HUDEP-2 (cell line): ENCODE measurements at regions not wholly inside any gene's neighbourhood (a gene's known extent, or its start where the extent isn't known, plus 50 kb on each side); places are given as distances from the start of the nearest gene placed in this dataset.
A peak's percentile ranks its signal among the peaks of the same experiment; 100 is the strongest.

Experiments used
- DNase-seq, 76 experiments: peaks; one replicate each; lab custom pipeline; 2025; ENCODE audit not compliant: unreplicated experiment in 76 of 76; lab: John Stamatoyannopoulos, UW

DNA sequence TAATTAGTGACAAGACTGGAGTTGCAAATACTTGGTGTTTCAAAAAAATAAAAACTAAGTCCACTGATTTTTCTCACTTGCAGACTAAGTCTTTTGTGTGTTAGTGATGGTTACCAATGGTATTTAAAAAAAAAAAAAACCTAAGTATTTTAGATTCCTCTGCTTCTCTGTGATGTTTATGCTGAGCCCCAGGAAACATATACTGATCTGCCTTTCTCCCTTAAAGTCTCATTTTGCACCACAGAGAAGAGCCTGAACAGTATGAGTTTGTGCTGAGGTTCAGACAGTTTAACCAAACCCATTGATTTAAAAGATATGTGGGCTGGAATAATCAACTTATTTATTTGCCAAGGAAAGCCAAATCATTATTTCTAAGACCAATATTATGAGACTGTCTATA is 1305.0 kb downstream of the PCDH18 start:
- no peak for DNase-seq

DNA sequence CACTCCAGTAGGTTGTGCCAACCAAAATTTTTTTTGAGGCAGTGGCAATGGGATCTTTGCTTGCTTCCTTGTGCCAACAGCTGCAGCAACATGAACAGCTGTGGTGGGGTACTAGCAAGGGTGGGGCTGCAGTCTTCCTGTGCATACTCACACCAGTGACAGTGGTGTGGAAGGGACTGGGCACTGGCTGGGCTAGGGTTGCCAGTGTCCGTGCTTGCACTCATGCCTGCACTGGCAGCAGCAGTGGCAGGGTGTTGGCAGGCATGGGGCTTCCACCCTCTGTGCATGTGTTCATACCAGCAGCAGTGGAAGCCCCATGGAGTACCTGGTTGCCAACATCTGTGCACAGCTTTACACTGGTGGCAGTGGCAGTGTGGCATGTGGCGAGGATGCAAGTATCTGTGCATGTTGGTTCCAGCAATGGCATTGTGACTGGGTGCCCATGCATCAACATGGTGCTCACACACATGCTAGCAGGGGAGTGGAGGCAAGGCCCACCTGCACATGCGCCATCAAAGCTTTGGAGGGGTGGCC is 1312.6 kb downstream of the PCDH18 start:
- DNase-seq, result no peak

DNA sequence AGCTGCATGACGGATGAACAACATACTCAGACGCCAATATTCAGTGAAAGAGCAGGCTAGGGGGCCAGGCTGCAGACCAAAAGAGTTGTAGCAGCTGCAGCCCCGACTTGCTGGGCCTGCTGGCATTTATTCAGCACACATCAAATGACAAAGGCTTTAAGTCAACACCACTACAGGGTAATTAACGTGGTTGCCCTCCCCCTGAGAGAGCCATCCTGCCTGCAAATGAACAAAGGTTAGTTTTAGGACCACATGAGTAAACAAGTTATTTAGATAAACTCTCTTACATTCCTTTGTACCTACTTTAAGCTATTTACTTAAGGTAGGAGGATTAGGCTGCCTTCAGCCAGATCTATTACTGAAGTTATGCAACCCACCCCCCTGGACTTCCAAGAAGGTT is 1329.1 kb downstream of the PCDH18 start:
- no peak for DNase-seq

DNA sequence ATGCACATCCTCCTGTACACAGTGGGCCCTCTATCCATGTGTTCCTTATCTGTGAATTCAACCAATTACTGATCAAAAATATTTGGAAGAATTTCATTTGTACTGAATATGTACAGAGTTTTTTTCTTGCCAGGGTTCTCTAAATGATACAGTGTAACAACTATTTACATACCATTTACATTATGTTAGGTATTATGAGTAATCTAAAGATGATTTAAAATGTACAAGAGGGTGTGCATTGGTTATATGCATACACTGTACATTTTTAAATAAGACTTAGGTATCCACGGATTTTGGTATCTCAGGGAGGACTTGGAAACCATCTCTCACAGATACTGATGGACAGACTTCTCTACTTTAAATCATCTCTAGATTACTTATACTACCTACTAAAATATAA is 1333.9 kb downstream of the PCDH18 start:
- no peak for DNase-seq

DNA sequence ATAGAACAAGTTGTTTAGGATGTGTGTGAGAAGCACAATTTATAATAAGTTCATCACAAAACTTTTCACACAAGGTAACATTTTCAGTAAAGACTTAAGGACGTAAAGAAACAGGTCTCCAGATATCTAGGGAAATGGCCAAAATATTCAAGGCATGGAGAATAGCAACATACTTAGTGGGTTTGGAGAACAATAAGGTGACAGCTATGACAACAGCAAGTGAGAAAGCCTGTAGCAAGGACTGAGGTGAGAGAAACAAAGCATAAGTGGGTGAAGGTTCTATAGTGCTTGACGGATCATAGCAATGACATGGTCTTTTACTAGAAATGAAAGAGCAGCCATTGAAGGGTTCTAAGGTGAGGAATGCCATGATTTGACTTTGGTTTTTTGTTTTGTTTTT is 1337.3 kb downstream of the PCDH18 start:
- DNase-seq, result no peak

DNA sequence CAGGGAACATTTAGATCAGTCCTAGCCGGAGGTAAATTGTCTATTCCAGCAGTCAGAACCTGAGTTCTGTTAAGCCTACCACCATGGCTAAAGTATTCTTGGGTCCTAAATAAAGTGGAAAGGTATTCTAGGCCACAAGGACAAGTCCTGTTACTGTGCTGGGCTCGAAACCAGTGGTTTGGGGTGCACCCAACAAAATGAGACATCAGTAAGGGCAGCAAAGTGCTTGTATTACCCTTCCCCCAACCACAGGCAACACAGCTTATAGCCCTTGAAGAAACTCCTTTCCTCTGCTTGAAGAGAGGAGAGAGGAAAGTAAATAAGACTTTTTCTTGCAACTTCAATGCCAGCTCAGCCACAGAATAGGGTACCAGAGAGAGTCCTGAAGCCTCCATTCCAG is 1345.6 kb downstream of the PCDH18 start:
- DNase-seq, result no peak

DNA sequence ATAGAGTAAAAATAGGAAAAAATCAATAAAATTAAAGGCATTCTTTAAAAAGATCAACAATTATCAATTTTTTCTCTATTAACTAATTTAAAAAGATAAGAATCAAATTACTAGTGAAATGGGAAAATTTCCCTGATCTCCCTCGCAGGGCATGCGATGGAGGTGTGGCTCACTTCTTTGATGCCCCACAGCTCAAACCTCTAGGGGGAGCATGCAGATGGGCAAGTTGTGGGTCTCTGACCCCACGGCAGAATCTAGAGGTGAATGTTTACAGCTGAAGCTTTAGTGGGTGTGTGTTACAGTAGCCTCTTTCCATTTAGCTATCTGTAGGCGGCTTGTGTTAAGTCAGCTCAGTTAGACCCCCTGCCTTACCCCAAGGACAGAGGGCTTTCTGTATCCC is 1348.8 kb downstream of the PCDH18 start:
- DNase-seq, result peak in 1 of 76 experiments; percentile 3

DNA sequence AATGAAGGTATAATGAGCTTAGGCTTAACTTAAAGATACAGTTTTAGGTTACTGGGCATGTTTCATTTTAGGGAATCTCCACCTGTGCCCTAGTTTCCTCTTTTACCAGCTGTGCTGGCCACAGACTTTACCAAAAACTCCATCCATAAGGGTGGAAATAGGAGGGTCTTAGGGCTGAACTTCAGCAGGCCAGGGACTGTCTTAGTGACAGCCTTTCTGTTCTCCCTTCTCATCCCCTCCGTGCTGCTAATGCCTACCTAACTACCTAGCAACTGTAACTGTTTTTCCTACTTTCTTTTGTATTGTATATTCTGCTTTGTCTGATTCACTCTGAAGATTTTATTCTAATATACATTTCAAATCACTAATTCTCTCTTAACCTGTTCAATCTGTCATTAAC is 1375.3 kb downstream of the PCDH18 start:
- no peak for DNase-seq

DNA sequence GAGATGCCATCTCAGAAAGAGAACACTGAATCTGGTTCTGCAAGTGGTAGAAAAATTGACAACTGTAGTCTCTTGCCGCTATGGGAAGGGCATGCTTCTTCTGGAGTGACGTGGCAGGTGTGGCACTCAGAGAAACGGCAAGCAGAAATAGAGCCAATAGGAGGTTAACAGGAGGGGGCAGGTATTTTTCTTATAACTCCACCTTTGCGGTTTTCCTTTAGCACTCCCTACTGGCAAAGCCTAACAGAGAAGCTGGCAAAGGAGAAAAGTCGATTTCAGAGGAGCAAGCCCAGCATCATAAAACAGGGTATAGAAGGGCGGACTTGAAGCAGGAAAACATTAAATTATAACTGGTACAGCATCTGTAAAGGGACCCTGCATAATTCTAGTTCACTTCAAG is 1382.2 kb downstream of the PCDH18 start:
- no peak for DNase-seq

DNA sequence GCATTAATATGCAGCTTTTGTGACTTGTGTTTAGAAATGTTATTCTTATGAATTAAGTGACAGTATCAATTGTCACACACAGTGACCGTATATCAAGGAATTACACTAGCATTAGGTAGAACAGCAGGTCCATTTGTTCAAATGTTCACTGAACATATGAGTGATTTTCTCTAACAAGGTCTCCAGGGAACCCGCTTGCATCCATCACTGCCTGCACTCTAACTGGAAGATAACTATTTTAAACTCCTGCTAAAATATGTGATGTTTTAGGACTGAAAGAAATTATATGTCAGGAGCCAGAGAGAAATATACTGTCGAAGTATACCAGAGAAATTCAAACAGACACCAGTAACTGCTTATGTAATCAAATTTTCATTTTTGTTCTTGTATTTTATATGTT is 1395.7 kb downstream of the PCDH18 start:
- DNase-seq, result no peak

DNA sequence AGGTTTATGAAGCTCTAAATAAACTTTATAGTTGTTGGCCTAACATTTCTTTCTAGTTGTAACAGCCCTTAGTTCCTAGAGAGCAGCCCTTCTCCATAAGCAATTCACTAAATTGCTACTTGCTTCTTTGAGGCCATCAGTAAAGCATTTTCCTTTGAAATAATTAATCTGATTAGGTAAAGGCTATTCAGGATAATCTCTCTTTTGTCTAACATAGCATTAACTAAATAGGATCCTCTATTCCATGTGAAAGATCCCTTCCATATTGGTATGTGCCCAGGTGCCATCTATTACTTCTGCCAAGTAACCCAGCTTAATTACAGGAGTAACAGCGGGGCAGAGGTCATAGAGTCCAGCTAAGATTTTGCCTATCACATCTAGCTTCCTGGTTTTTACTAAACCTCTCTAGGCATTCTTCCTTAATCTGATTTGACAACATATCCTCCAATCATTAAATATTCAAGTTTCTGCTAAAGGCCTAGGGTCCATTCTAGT is 1408.0 kb downstream of the PCDH18 start:
- DNase-seq, result no peak

DNA sequence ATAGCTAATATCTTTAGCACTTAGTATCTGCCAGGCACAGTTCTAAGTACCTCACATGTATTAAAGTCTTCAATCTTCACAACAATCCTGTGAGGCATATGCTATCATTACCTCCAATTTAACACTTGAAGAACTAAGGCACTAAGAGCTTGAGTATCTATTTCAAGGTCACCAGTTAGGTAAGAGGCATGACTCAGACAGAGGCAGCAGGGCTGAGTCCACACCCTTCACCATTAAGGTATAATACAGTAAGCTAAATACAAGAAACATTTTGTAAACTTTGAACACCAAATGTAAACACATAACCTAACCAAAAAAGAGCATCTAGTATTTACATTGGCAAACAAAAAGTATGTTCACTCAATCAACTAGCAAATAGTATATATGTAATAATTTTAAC is 1410.9 kb downstream of the PCDH18 start:
- no peak for DNase-seq

DNA sequence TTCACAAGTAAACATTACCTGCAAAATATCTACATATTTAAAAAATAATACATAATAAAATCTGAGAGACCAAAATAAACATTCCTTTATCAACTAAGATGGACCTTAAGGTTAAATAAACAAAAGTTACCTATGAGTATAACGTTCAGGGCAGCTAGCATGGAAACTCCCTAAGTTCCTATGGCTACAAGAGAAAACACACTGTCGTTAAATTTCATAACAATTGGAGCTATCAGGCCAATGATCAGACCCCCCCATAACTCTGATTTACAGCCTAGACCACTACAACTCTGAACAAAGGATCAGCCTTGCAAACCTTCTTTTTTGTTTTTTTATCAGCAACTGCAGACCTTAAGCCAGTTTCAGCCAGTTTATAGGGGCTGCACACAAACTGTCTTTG is 1418.4 kb downstream of the PCDH18 start:
- DNase-seq, result no peak

DNA sequence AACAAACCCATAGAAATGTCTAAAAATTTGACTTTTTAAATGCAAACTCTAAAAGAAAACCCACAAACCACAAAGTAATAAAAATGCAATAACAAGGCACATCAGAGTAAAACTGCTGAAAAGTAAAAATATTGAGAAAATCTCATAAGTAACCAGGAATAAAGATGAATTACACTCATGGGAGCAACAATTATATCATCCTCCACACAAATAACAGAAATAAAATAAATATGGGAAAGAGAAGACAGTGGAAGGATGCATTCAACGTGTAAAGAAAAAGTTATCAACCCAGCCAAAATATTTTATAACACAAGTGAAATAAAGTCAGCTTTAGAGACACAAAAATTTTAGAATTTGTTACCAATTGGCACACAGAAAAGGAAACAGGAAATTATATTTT is 1420.2 kb downstream of the PCDH18 start:
- DNase-seq, result no peak

DNA sequence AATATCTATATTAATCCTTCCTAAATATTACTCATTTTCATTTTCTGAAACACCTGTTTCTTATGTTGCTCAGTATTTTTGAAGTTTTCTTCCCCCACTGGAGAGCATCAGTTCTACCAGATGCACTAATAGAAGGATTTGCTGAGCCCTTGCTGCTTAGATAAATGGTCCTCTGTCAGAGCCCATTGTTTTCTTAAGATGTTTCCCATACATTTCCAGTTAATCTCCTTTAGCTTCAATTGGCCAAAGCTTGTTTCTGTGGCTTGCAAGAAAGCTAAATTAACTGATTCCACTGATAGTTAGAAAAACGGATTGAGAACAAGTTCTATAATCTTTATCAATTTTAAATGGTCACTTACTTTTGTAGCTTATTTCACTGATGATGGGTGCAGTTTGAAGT is 1425.5 kb downstream of the PCDH18 start:
- no peak for DNase-seq

DNA sequence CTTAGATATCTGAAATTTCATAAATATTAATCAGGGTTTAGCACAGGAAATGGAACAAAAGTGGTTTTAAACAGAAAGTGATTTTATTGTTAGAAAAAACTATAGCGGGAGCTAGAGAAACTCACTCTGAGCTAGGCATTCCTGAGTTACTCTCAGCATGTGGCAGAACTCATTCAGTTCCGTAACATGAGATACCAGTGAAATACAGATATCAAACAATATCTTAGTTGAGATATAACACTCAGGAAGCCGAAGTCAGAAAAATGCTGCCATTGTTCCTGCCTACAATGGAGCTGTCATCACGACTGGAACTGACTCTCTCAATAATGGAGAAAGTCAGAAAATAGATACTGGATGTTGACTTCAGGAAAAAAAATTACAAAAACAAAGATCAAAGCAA is 1428.7 kb downstream of the PCDH18 start:
- no peak for DNase-seq

DNA sequence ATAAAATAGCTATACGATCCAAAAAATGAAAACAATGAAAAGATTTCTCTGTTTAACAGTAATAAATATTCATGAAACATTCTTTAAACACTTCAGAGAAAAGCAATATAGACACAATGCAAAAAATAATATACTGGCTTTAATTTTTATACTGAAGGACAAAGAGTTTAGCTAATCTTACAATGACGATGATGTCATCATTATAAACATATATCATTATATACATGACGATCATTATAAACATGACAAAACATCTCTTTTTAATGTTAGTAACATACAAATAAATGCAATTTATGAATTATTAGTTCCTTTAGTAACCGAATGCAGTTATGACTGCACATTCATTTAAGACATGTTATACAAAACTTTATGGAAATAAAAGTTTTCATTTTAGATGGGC is 1434.6 kb downstream of the PCDH18 start:
- no peak for DNase-seq

DNA sequence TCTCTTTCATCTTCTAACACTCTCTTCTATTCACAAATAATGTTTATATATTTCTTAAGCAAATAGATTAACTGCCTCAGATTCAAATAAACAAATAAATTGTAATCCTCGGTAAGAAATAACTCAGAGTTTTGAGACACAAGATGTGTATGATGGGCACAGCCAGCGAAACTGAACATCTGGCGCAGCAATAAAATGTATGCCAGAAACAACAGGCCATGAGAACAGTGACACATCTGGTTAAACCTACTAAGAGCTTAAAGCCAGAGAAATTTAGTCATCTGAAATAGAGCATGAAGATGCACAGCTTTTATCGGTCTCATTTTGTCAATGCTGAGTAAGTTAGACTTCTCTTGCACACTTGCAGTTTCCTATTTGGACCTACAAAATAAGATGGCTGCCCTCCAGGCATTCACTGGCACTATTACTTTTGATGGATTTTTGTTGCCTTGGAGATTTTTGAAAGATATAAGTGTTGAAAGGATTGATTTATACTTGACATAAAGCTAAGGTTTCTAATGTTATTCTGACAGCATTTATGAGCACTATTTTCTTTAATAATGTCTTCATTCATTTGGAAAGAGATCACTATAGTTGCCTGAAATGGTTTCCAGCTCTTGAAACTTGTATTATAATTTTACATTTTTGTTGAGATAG is 1444.0 kb downstream of the PCDH18 start:
- DNase-seq, result no peak

DNA sequence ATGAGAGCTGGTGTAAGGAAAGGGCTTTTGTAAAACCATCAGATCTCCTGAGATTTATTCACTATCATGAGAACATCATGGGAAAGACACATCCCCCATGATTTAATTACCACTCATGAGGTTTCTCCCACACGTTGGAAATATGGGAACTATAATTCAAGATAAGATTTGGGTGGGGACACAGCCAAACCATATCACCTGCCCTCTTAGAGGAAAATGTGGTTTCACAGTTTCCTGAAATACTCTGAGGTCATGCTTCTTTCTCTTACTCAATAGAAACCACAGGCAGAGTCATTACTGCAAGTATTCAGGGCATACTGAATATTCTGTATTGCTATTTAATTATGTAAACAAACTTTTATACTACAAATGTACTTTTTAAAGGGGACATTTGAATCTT is 1453.3 kb downstream of the PCDH18 start:
- no peak for DNase-seq

DNA sequence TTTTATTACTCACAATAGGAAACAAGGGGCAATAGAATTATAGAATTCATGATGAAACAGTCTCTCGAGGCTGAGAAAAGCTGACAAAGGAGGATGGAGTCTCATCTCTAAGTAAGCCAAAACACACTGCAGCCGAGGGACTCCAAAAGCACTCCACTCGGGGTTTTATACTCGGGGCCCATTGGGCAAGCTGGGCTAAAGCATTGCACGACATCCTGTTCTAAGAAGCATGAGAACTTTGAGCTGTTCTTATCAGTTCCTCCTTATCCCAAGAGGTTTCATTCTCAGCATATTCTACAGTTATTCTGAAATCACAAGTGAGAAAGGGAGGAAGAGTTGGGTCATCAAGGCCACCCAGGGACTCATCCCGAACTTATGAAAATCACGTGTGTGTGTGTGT is 1475.5 kb downstream of the PCDH18 start:
- no peak for DNase-seq

DNA sequence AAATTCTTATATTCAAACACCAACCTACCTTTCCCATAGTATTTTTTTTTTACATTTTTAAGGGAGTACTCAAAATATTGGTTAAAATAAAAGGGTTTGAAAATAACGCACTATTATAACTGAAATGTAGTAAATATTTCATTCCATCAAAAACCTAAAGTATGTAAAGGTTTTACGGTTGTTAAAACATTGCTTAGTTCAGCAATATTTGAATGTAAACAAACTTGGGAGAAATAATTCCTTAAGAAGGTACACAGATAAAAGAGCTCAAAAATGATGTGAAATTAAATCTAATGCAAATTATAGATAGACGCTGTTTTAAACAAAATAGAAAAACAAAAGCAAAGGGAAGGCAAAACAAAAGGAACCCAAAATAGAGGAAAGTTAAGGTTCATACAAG is 1476.9 kb downstream of the PCDH18 start:
- DNase-seq, result no peak

DNA sequence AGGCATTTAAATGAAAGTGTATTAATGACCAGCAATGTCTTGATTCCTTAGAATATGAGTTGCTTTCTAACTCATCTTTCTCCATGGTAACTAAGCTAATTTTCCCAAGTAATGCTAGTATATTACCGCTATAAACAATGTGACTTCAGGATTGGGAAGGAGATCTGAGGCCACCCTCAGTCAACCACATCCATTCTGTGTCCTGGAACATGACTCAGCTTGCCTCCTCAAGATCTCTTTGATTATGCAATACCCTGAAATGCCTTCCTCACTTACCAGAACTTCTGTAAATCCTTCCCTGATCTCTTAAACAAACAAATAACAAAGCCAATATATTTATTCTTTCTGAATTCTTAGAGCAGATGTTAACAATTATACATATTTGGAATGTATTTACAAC is 1495.5 kb downstream of the PCDH18 start:
- DNase-seq, result no peak

DNA sequence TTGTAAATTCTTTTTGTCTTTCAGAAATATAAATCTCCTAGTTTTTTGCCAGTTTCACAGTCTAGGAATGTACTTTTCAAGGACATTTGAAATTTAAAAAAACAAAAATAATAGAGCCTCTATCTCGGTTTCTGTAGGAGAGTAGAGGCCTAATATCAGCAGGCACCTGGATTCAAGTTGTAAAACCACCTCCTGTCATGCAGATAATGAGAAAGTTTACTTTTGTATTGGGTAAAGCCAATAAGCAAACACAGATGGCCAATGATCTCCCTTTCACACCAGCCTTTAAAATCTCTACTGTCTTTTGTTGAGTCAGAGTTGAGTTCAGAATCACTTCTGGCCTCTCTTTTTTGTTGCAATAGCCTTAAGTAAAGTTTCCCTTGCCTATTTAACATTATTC is 1499.9 kb downstream of the PCDH18 start:
- DNase-seq, result no peak
